ENCODE measurements at regions not wholly inside any gene's neighbourhood (a gene's known extent, or its start where the extent isn't known, plus 50 kb on each side); places are given as distances from the start of the nearest gene placed in this dataset.

DNA sequence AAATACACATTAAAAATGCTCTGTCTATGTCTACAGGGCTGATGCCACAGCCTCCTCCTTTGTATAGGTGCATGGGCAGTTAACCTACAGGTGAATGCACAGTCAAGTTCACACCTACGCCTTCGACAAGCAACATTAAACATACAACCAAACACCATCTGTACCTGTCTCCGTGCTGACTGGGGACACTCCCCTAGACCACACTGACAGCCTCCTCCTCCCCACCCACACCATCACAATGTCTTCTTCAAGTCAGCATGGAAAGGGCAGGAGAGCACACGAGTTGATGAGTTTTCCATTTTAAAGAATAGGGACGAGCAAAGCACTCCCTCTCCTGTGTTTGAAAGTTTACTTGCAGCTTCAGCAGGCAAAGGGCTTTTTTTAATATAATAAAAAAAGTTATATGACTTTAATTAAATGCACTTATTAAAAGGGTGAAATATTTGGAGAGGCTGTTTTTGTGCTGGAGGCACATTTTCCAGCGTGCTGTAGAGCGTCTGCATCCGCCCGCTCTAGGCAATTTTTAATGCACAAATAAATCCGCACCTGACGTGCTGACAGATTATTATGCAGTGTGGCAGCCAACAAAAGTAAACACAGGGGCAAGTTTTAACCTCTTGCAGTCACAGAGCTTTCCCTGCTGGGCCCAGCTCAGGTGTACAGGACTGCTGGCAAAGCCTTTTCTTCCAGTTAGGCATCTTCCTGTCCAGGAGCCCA, 367.9 kb downstream of the SOX9 start:
- TF ChIP-seq, protein P1, sequence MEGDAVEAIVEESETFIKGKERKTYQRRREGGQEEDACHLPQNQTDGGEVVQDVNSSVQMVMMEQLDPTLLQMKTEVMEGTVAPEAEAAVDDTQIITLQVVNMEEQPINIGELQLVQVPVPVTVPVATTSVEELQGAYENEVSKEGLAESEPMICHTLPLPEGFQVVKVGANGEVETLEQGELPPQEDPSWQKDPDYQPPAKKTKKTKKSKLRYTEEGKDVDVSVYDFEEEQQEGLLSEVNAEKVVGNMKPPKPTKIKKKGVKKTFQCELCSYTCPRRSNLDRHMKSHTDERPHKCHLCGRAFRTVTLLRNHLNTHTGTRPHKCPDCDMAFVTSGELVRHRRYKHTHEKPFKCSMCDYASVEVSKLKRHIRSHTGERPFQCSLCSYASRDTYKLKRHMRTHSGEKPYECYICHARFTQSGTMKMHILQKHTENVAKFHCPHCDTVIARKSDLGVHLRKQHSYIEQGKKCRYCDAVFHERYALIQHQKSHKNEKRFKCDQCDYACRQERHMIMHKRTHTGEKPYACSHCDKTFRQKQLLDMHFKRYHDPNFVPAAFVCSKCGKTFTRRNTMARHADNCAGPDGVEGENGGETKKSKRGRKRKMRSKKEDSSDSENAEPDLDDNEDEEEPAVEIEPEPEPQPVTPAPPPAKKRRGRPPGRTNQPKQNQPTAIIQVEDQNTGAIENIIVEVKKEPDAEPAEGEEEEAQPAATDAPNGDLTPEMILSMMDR (IDR thresholded peaks at IDR 0.05; ENCODE audit: low read length) = no peak
- no peak for TF ChIP-seq EZH2 (optimal IDR thresholded peaks at IDR 0.05; ENCODE audit: low read depth, low read length)
